Thoracic aorta (tissue), 2 donors: ENCODE measurements at regions not wholly inside any gene's neighbourhood (a gene's known extent, or its start where the extent isn't known, plus 50 kb on each side); places are given as distances from the start of the nearest gene placed in this dataset.

Experiments used
- ATAC-seq: fragments of 150-250 bp; one replicate; pipeline ENCODE4 v1.8.0; 2017; ENCODE audit warnings: low read depth; ENCODE audit not compliant: insufficient number of reproducible peaks, low FRiP score
- DNase-seq: peaks from one replicate; pipeline ENCODE4 v3.0.0-alpha.2; 2020; ENCODE audit warnings: low spot score
- H3K27ac ChIP-seq, 2 donors: fragments of 200-600 bp; sonication (generic); 1 replicate in 1 of 2; 2 replicates in 1 of 2; pipeline ENCODE4 v1.5.1; 2016; ENCODE audit warnings: mild to moderate bottlenecking in 2 of 2, moderate library complexity in 2 of 2
- H3K27me3 ChIP-seq: fragments of 200-600 bp; sonication (generic); replicated peaks from 2 replicates; pipeline ENCODE4 v1.6.0; 2016; ENCODE audit warnings: mild to moderate bottlenecking; ENCODE audit not compliant: insufficient read depth
- H3K36me3 ChIP-seq: fragments of 200-600 bp; sonication (generic); one replicate; pipeline ENCODE4 v1.5.1; 2016
- H3K4me1 ChIP-seq, 2 donors: fragments of 200-600 bp; sonication (generic); 1 replicate in 1 of 2; 2 replicates in 1 of 2; pipeline versions ENCODE4 v1.5.1 to v1.6.0; 2016; ENCODE audit warnings: low read depth in 2 of 2, mild to moderate bottlenecking in 1 of 2; ENCODE audit not compliant: control insufficient read depth in 1 of 2
- H3K4me3 ChIP-seq: fragments of 200-600 bp; sonication (generic); 2 replicates; pipeline ENCODE4 v1.5.1; 2016; ENCODE audit warnings: mild to moderate bottlenecking
- H3K9me3 ChIP-seq: fragments of 200-600 bp; sonication (generic); 2 replicates; pipeline ENCODE4 v1.5.1; 2016
- TF ChIP-seq, protein P1 (sequence below): fragments of 200-600 bp; sonication (generic); IDR thresholded peaks from one replicate; pipeline ENCODE4 v1.5.1; 2019; ENCODE audit warnings: antibody characterized with exemption

DNA sequence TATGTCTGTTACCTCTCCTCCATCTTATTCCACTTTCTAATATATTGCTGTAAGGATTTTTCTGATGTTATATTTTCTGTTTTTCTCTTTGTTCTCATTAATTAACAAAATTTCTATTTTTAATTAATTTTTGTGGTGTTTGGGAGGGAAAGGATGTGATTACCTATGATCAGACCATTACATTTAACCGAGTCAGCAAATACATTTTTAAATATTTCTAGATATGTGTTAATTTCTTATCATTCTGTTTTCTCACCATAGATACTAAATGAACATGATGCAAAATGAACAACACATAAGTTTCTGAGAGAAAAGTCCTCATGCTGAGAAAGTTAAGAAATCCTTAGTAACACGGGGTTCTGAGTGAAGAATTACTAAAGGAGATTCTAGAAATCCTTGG lies 80.6 kb upstream of the P2RY1 start:
- Histone ChIP-seq H3K27me3 (no peaks in the 10 kb centered on the region), H3K27ac (no peak overlapping the region), H3K9me3 (peaks cover 4% of the 10 kb centered on the region), H3K4me3 (no peak overlapping the region), H3K36me3 (no peaks in the 10 kb centered on the region), H3K4me1 (no peaks in the 10 kb centered on the region)
- ATAC-seq, result no peak
- DNase-seq, result no peak
- TF ChIP-seq, protein P1, sequence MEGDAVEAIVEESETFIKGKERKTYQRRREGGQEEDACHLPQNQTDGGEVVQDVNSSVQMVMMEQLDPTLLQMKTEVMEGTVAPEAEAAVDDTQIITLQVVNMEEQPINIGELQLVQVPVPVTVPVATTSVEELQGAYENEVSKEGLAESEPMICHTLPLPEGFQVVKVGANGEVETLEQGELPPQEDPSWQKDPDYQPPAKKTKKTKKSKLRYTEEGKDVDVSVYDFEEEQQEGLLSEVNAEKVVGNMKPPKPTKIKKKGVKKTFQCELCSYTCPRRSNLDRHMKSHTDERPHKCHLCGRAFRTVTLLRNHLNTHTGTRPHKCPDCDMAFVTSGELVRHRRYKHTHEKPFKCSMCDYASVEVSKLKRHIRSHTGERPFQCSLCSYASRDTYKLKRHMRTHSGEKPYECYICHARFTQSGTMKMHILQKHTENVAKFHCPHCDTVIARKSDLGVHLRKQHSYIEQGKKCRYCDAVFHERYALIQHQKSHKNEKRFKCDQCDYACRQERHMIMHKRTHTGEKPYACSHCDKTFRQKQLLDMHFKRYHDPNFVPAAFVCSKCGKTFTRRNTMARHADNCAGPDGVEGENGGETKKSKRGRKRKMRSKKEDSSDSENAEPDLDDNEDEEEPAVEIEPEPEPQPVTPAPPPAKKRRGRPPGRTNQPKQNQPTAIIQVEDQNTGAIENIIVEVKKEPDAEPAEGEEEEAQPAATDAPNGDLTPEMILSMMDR, result no peak

DNA sequence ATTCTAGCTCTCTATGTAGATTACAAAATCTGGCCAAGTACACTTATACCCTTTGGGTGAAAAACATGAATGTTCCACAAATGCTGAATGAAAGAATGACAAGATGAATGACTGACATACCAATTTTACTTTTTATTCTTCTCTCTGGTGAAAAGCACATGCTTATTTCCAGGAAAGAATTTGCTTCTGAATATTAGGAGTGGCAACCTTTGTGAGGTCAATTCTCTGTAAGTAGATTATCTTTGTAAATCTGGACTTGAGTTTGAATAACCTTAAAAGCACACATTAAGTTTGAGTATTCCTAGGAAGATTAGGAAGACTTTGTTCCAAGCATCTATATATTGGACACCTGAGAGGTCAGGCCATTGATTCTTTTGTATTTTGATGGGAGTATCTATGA lies 78.1 kb upstream of the P2RY1 start:
- ATAC-seq, result no peak
- no peaks in the 10 kb centered on the region for H3K9me3 ChIP-seq
- H3K4me3 ChIP-seq, result no peak overlapping the region
- H3K27me3 ChIP-seq, result no peaks in the 10 kb centered on the region
- H3K4me1 ChIP-seq, result no peaks in the 10 kb centered on the region
- DNase-seq, result no peak
- H3K27ac ChIP-seq, result no peak overlapping the region
- TF ChIP-seq, protein P1, result no peak
- H3K36me3 ChIP-seq, result no peaks in the 10 kb centered on the region

DNA sequence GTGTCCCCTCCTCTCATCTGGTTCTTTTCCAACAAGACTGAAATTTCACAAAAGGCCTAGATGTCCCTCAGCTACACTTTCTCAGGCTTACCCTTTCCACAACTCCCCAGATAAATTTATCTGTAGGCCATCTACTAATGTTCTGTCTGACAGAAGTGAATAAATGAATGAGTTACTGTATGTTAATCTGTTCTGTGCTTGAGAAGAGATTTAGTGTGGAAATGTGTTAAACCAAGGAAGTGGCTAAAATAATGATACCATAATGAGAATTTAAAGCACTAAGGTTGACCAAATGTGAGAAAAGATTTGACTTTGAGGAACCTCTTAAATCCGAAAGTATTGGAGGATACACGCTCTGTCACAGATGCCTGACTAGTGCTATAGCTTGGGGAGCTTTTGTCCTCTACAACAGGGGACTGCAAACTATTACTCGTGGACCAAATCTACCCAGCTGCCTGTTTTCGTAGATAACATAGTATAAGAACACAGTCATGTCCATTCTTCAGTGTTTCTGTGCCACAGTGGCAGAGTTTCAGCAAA lies 74.8 kb upstream of the P2RY1 start:
- H3K4me1 ChIP-seq, result no peaks in the 10 kb centered on the region
- H3K9me3 ChIP-seq, result peaks cover 5% of the 10 kb centered on the region
- DNase-seq (no peak), ATAC-seq (no peak)
- H3K4me3 ChIP-seq, result no peak overlapping the region
- no peak overlapping the region for H3K27ac ChIP-seq
- TF ChIP-seq, protein P1, result no peak
- H3K27me3 ChIP-seq, result no peaks in the 10 kb centered on the region
- no peaks in the 10 kb centered on the region for H3K36me3 ChIP-seq

DNA sequence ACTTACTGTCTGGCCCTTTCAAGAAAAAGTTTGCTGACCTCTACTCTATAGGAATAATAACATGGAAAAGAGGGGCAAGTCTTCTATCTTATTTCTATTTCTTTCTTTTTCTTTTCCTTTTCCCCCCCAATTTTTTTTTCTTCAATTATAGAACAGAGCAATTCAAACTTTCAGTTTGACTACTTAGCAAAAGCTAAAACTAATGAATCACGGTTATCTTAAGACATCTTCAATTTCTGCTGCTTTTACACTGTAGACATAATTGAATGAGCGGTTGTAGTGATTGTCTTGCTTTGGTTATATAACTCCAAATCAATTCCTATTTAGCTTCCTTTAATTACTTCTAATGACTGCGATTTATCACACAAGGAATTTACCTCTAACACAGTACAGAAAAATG lies 74.3 kb upstream of the P2RY1 start:
- Histone ChIP-seq H3K9me3 (peaks cover 5% of the 10 kb centered on the region), H3K4me1 (no peaks in the 10 kb centered on the region), H3K4me3 (no peak overlapping the region), H3K36me3 (no peaks in the 10 kb centered on the region), H3K27me3 (no peaks in the 10 kb centered on the region), H3K27ac (no peak overlapping the region)
- ATAC-seq, result no peak
- TF ChIP-seq, protein P1, result no peak
- DNase-seq, result no peak

DNA sequence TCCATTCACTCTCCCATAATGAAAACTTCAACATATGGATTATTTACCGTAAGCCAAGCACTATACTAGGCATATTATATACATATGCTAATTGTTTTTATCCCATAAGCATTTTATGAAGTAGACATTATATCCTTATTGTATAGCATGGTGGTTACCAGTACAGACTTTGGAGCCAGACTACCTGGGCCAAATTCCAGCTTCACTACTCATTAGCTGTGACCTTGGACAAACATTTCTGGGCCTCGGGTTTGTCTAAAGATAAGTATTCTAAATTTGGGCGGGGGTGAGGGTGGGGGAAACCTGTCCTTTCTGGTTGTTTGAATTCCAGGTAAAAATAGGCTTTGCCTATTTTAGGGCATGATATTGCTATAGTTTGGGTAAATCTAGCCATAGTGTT lies 66.5 kb upstream of the P2RY1 start:
- TF ChIP-seq, protein P1, result no peak
- H3K9me3 ChIP-seq, result peaks cover 5% of the 10 kb centered on the region
- no peak for ATAC-seq
- no peaks in the 10 kb centered on the region for H3K4me1 ChIP-seq
- H3K27ac ChIP-seq, result no peak overlapping the region
- H3K27me3 ChIP-seq, result no peaks in the 10 kb centered on the region
- H3K4me3 ChIP-seq, result no peak overlapping the region
- no peak for DNase-seq
- H3K36me3 ChIP-seq, result no peaks in the 10 kb centered on the region
